Thoracic aorta (tissue), 2 donors: ENCODE measurements at regions not wholly inside any gene's neighbourhood (a gene's known extent, or its start where the extent isn't known, plus 50 kb on each side); places are given as distances from the start of the nearest gene placed in this dataset.

Source experiments
- ATAC-seq: fragments of 150-250 bp; one replicate; pipeline ENCODE4 v1.8.0; 2017; ENCODE audit warnings: low read depth; ENCODE audit not compliant: insufficient number of reproducible peaks, low FRiP score
- DNase-seq: peaks from one replicate; pipeline ENCODE4 v3.0.0-alpha.2; 2020; ENCODE audit warnings: low spot score
- H3K27ac ChIP-seq, 2 donors: fragments of 200-600 bp; sonication (generic); 1 replicate in 1 of 2; 2 replicates in 1 of 2; pipeline ENCODE4 v1.5.1; 2016; ENCODE audit warnings: mild to moderate bottlenecking in 2 of 2, moderate library complexity in 2 of 2
- H3K27me3 ChIP-seq: fragments of 200-600 bp; sonication (generic); replicated peaks from 2 replicates; pipeline ENCODE4 v1.6.0; 2016; ENCODE audit warnings: mild to moderate bottlenecking; ENCODE audit not compliant: insufficient read depth
- H3K36me3 ChIP-seq: fragments of 200-600 bp; sonication (generic); one replicate; pipeline ENCODE4 v1.5.1; 2016
- H3K4me1 ChIP-seq, 2 donors: fragments of 200-600 bp; sonication (generic); 1 replicate in 1 of 2; 2 replicates in 1 of 2; pipeline versions ENCODE4 v1.5.1 to v1.6.0; 2016; ENCODE audit warnings: low read depth in 2 of 2, mild to moderate bottlenecking in 1 of 2; ENCODE audit not compliant: control insufficient read depth in 1 of 2
- H3K4me3 ChIP-seq: fragments of 200-600 bp; sonication (generic); 2 replicates; pipeline ENCODE4 v1.5.1; 2016; ENCODE audit warnings: mild to moderate bottlenecking
- H3K9me3 ChIP-seq: fragments of 200-600 bp; sonication (generic); 2 replicates; pipeline ENCODE4 v1.5.1; 2016
- CTCF ChIP-seq: fragments of 200-600 bp; sonication (generic); IDR thresholded peaks from one replicate; pipeline ENCODE4 v1.5.1; 2019; ENCODE audit warnings: antibody characterized with exemption

GRCh38 chr6:134469702-134470456 is 152.0 kb upstream of the SGK1 start:
- Histone ChIP-seq H3K9me3 (no peaks in the 10 kb centered on the region), H3K4me3 (no peak overlapping the region), H3K36me3 (no peaks in the 10 kb centered on the region), H3K27me3 (no peaks in the 10 kb centered on the region), H3K4me1 (peaks cover 0 to 6% of the 10 kb centered on the region in 2 donors), H3K27ac (no peak overlapping the region)
- DNase-seq (no peak), ATAC-seq (no peak)
- TF ChIP-seq CTCF: no peak

GRCh38 chr6:134468633-134469032 is 150.7 kb upstream of the SGK1 start:
- H3K27ac ChIP-seq: no peak overlapping the region
- DNase-seq (no peak), ATAC-seq (no peak)
- H3K9me3 ChIP-seq: no peaks in the 10 kb centered on the region
- H3K4me1 ChIP-seq: peaks cover 0 to 9% of the 10 kb centered on the region in 2 donors
- no peaks in the 10 kb centered on the region for H3K36me3 ChIP-seq
- H3K4me3 ChIP-seq: no peak overlapping the region
- no peaks in the 10 kb centered on the region for H3K27me3 ChIP-seq
- no peak for TF ChIP-seq CTCF

- Histone ChIP-seq H3K27me3 (no peaks in the 10 kb centered on the region), H3K36me3 (no peaks in the 10 kb centered on the region)
- ATAC-seq: no peak
These were observed 149.7 kb upstream of the SGK1 start for GRCh38 chr6:134467620-134468019.

GRCh38 chr6:134466771-134467525 is 149.0 kb upstream of the SGK1 start:
- no peak for TF ChIP-seq CTCF
- Histone ChIP-seq H3K27me3 (no peaks in the 10 kb centered on the region), H3K27ac (no peak overlapping the region), H3K4me1 (peaks cover 0 to 9% of the 10 kb centered on the region in 2 donors), H3K36me3 (no peaks in the 10 kb centered on the region), H3K9me3 (no peaks in the 10 kb centered on the region), H3K4me3 (no peak overlapping the region)
- DNase-seq (no peak), ATAC-seq (no peak)

More at GRCh38 chr6:134467620-134468019, 149.7 kb upstream of the SGK1 start:
- H3K9me3 ChIP-seq: no peaks in the 10 kb centered on the region
- H3K27ac ChIP-seq: no peak overlapping the region
- DNase-seq: no peak
- no peak for TF ChIP-seq CTCF
- peaks cover 0 to 9% of the 10 kb centered on the region in 2 donors for H3K4me1 ChIP-seq
- H3K4me3 ChIP-seq: no peak overlapping the region

- no peak for ATAC-seq
- Histone ChIP-seq H3K27ac (no peak overlapping the region), H3K36me3 (no peaks in the 10 kb centered on the region), H3K9me3 (no peaks in the 10 kb centered on the region), H3K4me3 (no peak overlapping the region), H3K4me1 (peaks cover 0 to 9% of the 10 kb centered on the region in 2 donors), H3K27me3 (no peaks in the 10 kb centered on the region)
- no peak for DNase-seq
- no peak for TF ChIP-seq CTCF
These were observed 146.9 kb upstream of the SGK1 start for GRCh38 chr6:134464690-134465411.
